CD4-positive, alpha-beta memory T cell (primary cell): ENCODE measurements at regions not wholly inside any gene's neighbourhood (a gene's known extent, or its start where the extent isn't known, plus 50 kb on each side); places are given as distances from the start of the nearest gene placed in this dataset.

Source experiments
- CTCF ChIA-PET: fragments of 350-600 bp; sonication (Branson Sonifier 250); formaldehyde crosslinking; loops from one replicate; lab custom pipeline; 2021; ENCODE audit warnings: inconsistent platforms; ENCODE audit not compliant: partially characterized antibody; lab: Charles Lee
- POLR2A ChIA-PET: fragments of 350-600 bp; sonication (Branson Sonifier 250); formaldehyde crosslinking; loops from one replicate; lab custom pipeline; 2021; ENCODE audit not compliant: partially characterized antibody; lab: Charles Lee
- DNase-seq, 5 donors: peaks; one replicate each; pipeline versions ENCODE4 v3.0.0 to v3.0.0-alpha.2; 2020 to 2022; ENCODE audit warnings: mixed read lengths in 1 of 5
- H3K27ac ChIP-seq: one replicate; pipeline ENCODE4 v1.7.0; 2013; ENCODE audit warnings: low read depth, low read length
- H3K27me3 ChIP-seq: 2 replicates; pipeline ENCODE4 v1.7.0; 2013; ENCODE audit warnings: mild to moderate bottlenecking, low read length, moderate library complexity; ENCODE audit not compliant: insufficient read depth
- H3K36me3 ChIP-seq: 2 replicates; pipeline ENCODE4 v1.7.0; 2013; ENCODE audit warnings: mild to moderate bottlenecking, low read length, moderate library complexity; ENCODE audit not compliant: insufficient read depth
- H3K4me1 ChIP-seq: 2 replicates; pipeline ENCODE4 v1.7.0; 2013; ENCODE audit warnings: mild to moderate bottlenecking, low read length, moderate library complexity; ENCODE audit not compliant: insufficient read depth
- H3K4me3 ChIP-seq, 2 donors: one replicate each; pipeline ENCODE4 v1.7.0; 2013; ENCODE audit warnings: low read length in 2 of 2, mild to moderate bottlenecking in 1 of 2
- H3K9me3 ChIP-seq, 2 donors: one replicate each; pipeline ENCODE4 v1.7.0; 2013; ENCODE audit warnings: low read length in 2 of 2, control low read depth in 1 of 2; ENCODE audit not compliant: control insufficient read depth in 1 of 2
- H3K27ac Mint-ChIP-seq, 7 donors: one replicate each; pipeline ENCODE4 v1.8.0; 2020 to 2021; ENCODE audit warnings: mixed read lengths in 7 of 7, mild to moderate bottlenecking in 6 of 7, inconsistent platforms in 3 of 7, moderate library complexity in 3 of 7
- H3K27me3 Mint-ChIP-seq, 2 donors: one replicate each; pipeline ENCODE4 v1.8.0; 2020 to 2021; ENCODE audit warnings: mixed read lengths in 2 of 2
- H3K36me3 Mint-ChIP-seq, 2 donors: one replicate each; pipeline ENCODE4 v1.8.0; 2020 to 2021; ENCODE audit warnings: mixed read lengths in 2 of 2, inconsistent platforms in 1 of 2, mild to moderate bottlenecking in 1 of 2
- H3K4me1 Mint-ChIP-seq, 4 donors: one replicate each; pipeline ENCODE4 v1.8.0; 2020 to 2021; ENCODE audit warnings: mixed read lengths in 4 of 4, mild to moderate bottlenecking in 1 of 4
- H3K4me3 Mint-ChIP-seq, 8 donors: one replicate each; pipeline ENCODE4 v1.8.0; 2020 to 2021; ENCODE audit warnings: mixed read lengths in 8 of 8, mild to moderate bottlenecking in 7 of 8, moderate library complexity in 6 of 8, inconsistent platforms in 3 of 8
- H3K9me3 Mint-ChIP-seq, 8 donors: one replicate each; pipeline ENCODE4 v1.8.0; 2020 to 2021; ENCODE audit warnings: mixed read lengths in 8 of 8, mild to moderate bottlenecking in 5 of 8, inconsistent platforms in 3 of 8, moderate library complexity in 1 of 8
- intact Hi-C: fragments of 100-400 bp; cut with micrococcal nuclease; formaldehyde crosslinking; loops from one replicate; pipeline ENCODE4 v1.15.1; 2023

DNA sequence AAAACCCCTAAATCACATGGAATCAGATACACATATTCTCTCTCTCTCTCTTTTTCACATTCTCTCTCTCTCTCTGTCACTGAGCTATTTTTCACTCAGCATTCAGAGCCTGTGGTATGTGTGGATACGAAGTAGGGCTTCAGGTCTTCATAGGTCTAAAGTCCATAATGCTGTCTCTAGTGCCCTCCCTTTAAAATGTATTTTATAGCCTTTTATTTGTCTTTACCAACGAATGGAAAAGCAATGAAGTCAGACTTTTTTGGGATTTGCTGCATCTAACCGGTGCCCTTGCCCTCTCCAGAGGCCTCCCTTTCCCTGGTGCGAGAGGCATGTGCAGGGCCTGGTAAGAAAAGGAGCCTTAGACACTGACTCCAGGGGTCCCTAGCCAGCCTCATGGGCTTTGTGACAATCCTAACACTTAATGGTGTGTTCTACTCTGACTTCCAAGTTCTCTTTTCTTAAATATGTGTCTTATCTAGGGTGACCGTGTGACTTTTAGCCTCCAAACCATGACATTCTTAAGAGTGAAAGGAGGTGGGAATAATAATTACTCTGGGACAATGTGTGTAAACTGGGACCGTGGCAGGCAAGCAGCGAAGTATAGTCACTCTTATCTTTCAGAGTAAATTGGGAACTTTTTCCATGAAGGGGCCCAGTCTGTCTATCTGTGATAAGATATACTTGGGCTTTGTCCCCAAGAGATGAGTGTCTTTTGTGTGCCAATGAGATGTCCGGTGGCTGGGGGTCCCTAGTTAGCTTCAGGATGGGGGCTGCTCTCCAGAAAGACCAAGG is 101.1 kb downstream of the B3GNT2 start:
- intact Hi-C loops, result no loop called here
- H3K27ac Mint-ChIP-seq, result peak overlapping the region in 2 of 7 donors; percentile 38 to 53
- no peaks in the 10 kb centered on the region for H3K9me3 Mint-ChIP-seq
- Histone ChIP-seq H3K9me3 (no peaks in the 10 kb centered on the region), H3K4me1 (peaks cover under 1% of the 10 kb centered on the region), H3K27ac (no peak overlapping the region), H3K4me3 (no peak overlapping the region), H3K27me3 (no peaks in the 10 kb centered on the region), H3K36me3 (no peaks in the 10 kb centered on the region)
- H3K4me3 Mint-ChIP-seq, result no peak overlapping the region
- ChIA-PET CTCF (interaction anchor here (0.9 kb wide), 1 partner anchor 17 kb away, joined by 4 read pairs; no protein-coding TSS in a partner anchor), POLR2A (no interaction called here)
- H3K36me3 Mint-ChIP-seq, result no peaks in the 10 kb centered on the region
- no peak for DNase-seq
- no peaks in the 10 kb centered on the region for H3K27me3 Mint-ChIP-seq
- peaks cover 0 to 2% (median under 1%) of the 10 kb centered on the region in 4 donors for H3K4me1 Mint-ChIP-seq

DNA sequence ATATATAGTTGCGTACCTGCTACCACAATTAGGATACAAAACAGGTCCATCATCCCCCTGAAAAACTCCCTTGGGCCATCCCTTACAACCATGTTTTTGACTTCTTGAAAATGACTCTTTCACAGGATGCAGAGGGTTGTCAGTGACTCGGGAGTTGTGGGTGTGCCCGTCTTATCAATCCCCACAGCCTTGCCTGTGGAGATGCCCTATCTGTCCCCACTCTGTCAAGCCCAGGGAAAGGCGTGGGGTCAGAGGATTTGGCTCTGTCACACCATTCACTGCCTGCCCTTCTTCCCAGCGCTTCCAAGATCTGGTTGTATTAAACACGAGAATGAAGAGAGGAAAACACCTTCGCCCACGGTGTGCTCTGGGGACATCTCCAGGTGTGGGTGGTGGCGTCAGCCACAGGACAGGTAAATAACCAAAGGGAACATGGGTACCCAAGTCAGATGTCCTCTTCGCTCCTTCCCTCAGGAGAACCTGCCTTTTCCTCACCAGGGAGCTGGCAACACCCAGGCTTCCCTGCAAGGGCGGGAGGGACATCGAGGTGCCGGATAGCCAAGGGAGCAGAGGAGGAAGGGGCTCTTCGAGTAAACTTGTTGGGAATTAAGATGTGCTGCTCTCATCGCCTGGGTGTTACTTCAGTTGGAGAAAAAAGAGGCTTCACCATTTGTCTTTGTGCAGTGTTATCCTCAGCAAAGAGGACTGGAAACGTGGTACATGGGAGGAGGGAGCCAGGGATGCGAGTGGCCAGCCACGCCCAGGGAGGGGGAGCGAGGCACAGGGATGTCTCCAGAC is 100.3 kb downstream of the B3GNT2 start:
- intact Hi-C loops, result no loop called here

DNA sequence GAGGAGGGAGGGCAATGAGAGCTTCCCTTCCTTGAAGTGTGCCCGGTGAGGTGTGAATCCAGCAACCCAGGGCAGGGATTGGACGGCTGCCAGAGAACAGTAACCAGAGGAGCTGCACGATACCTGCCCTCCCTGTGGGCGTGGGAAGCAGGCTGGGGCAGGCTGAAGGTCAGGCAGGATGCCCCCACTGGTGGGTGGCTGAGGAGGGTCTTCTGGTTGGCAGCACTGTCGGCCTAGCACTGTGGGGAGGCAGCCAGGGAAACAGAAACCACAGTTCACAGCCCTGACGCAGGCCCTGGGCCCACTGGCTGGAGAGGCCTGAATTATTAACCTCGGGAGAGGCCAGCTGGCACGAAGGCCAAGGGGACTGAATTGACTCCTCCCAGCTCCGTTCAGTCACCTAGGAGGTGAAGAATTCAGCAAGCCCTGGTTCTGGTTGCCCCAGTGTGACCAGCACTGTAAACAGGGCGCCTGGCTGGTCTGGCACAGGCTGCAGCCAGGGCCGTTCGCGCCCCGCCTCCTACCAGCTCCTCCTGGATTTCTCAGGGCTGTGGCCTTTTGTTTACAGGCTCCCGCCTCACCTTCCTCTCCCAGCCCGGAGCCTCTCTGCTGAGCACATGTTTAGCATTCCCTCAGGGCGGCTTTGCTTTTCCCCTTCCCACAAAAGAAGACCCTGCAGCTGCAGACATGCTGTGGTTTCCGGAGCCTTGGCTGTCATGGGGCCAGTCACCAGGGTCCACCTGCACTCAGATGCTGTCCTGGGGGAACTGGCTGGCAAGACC is 97.8 kb downstream of the B3GNT2 start:
- Mint-ChIP-seq H3K27ac (no peak overlapping the region), H3K4me3 (no peak overlapping the region)

More for the DNA sequence above, 100.3 kb downstream of the B3GNT2 start:
- Mint-ChIP-seq H3K36me3 (no peaks in the 10 kb centered on the region), H3K27me3 (no peaks in the 10 kb centered on the region), H3K4me3 (no peak overlapping the region), H3K27ac (peak overlapping the region in 1 of 7 donors; percentile 60), H3K9me3 (no peaks in the 10 kb centered on the region), H3K4me1 (peaks cover 0 to 2% (median 0%) of the 10 kb centered on the region in 4 donors)
- ChIA-PET POLR2A (no interaction called here), CTCF (no interaction called here)
- no peak overlapping the region for H3K27ac ChIP-seq
- H3K27me3 ChIP-seq, result no peaks in the 10 kb centered on the region
- no peaks in the 10 kb centered on the region for H3K36me3 ChIP-seq
- H3K4me3 ChIP-seq, result no peak overlapping the region
- no peak for DNase-seq
- H3K4me1 ChIP-seq, result no peaks in the 10 kb centered on the region
- no peaks in the 10 kb centered on the region for H3K9me3 ChIP-seq

DNA sequence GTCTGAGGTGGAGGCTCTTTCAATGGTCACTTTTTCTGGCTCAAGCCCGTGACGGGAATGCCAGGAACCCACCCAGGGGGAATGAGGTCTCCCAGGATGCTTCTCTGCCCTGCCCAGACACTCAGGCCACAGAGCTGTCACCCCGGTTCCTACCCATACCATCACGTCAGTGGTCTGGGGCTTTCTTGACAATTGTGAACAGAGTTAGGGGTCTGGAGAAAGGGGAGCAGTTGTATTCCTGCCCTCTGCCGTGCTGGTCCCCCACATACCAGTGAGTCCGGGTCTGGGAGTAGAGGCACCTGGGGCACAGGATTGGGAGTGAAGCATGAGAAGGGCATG is 97.2 kb downstream of the B3GNT2 start:
- Histone ChIP-seq H3K27me3 (no peaks in the 10 kb centered on the region), H3K9me3 (no peaks in the 10 kb centered on the region), H3K27ac (no peak overlapping the region), H3K4me3 (no peak overlapping the region), H3K4me1 (peaks cover 4% of the 10 kb centered on the region), H3K36me3 (no peaks in the 10 kb centered on the region)
- Mint-ChIP-seq H3K27ac (no peak overlapping the region), H3K9me3 (no peaks in the 10 kb centered on the region), H3K4me3 (no peak overlapping the region), H3K27me3 (no peaks in the 10 kb centered on the region), H3K4me1 (peaks cover 0 to 9% (median 4%) of the 10 kb centered on the region in 4 donors), H3K36me3 (no peaks in the 10 kb centered on the region)
- DNase-seq, result no peak
- ChIA-PET POLR2A (no interaction called here), CTCF (no interaction called here)
- intact Hi-C loops, result no loop called here

More for the DNA sequence above, 97.8 kb downstream of the B3GNT2 start:
- intact Hi-C loops, result no loop called here
- Histone ChIP-seq H3K36me3 (no peaks in the 10 kb centered on the region), H3K4me1 (no peaks in the 10 kb centered on the region), H3K27ac (no peak overlapping the region), H3K27me3 (no peaks in the 10 kb centered on the region), H3K9me3 (no peaks in the 10 kb centered on the region), H3K4me3 (no peak overlapping the region)
- POLR2A ChIA-PET, result no interaction called here
- Mint-ChIP-seq H3K9me3 (no peaks in the 10 kb centered on the region), H3K4me1 (peaks cover 0 to 3% (median 1%) of the 10 kb centered on the region in 4 donors), H3K27me3 (no peaks in the 10 kb centered on the region), H3K36me3 (no peaks in the 10 kb centered on the region)
- CTCF ChIA-PET, result no interaction called here
- DNase-seq, result no peak

DNA sequence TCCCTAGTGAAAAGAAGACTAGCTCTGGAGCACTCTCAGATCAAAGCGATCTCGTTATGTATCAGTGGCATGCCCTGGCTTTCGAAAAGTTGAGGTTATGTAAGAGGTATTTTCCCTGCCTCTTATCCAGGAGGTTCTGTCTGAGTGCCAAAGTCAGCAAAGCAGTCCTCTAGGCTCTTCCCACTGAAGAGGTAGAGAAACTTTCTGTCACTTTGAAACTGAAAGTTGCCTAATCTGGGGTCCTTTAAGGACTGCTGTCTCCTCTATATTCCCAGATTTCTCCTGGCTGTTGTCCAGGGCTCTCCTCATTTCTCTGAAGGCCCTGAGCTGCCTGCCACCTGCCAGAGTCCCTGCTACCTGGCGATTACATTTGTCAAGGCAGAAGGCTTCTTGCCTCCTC is 96.3 kb downstream of the B3GNT2 start:
- H3K9me3 Mint-ChIP-seq, result peaks cover 0 to 2% (median 0%) of the 10 kb centered on the region in 8 donors
- H3K4me1 Mint-ChIP-seq, result peaks cover 4 to 16% (median 9%) of the 10 kb centered on the region in 4 donors
- peaks cover 9% of the 10 kb centered on the region for H3K4me1 ChIP-seq
- H3K36me3 Mint-ChIP-seq, result no peaks in the 10 kb centered on the region
- H3K27me3 ChIP-seq, result no peaks in the 10 kb centered on the region
- ChIA-PET POLR2A (no interaction called here), CTCF (no interaction called here)
- no peak overlapping the region for H3K4me3 ChIP-seq
- H3K9me3 ChIP-seq, result no peaks in the 10 kb centered on the region
- no peaks in the 10 kb centered on the region for H3K27me3 Mint-ChIP-seq
- intact Hi-C loops, result no loop called here
- no peak for DNase-seq
- peak overlapping the region in 1 of 8 donors; percentile 27 for H3K4me3 Mint-ChIP-seq
- no peak overlapping the region for H3K27ac ChIP-seq
- peak overlapping the region in 2 of 7 donors; percentile 55 to 61 for H3K27ac Mint-ChIP-seq
- no peaks in the 10 kb centered on the region for H3K36me3 ChIP-seq

DNA sequence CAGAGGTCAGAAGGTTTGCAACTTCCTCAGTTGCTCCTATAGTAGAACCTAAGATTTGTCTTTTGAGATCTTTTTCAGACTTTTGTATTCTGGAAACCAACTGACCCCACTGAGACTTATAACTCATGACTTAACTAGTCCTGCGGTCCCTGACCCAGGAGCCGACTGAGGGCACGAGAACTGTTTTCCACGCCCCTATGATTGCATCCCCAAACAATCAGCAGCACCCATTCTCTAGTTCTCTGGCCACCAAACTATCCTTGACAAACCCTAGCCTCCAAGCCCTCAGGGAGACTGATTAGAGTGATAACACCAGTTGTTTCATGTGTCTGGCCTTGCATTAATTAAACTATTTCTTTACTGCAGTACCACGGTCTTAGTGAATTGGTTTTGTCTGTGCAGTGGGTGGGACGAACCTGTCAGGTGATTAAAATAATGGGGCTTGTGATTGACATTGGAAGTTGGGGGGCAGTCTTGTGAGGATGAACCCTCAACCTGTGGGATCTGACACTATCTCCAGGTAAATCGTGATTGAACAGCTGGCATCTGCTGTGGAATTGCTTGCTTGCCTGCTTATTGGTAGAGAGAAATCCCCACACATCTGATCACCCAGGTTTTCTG is 95.7 kb downstream of the B3GNT2 start:
- Mint-ChIP-seq H3K9me3 (peaks cover 0 to 3% (median 0%) of the 10 kb centered on the region in 8 donors), H3K27ac (no peak overlapping the region), H3K36me3 (no peaks in the 10 kb centered on the region), H3K27me3 (no peaks in the 10 kb centered on the region), H3K4me1 (peaks cover 4 to 16% (median 9%) of the 10 kb centered on the region in 4 donors), H3K4me3 (no peak overlapping the region)
- Histone ChIP-seq H3K36me3 (no peaks in the 10 kb centered on the region), H3K4me1 (peaks cover 9% of the 10 kb centered on the region), H3K4me3 (no peak overlapping the region), H3K27me3 (no peaks in the 10 kb centered on the region), H3K9me3 (no peaks in the 10 kb centered on the region), H3K27ac (no peak overlapping the region)
- intact Hi-C loops, result no loop called here
- CTCF ChIA-PET, result no interaction called here
- POLR2A ChIA-PET, result no interaction called here
- DNase-seq, result no peak
